ELR (cell line): ENCODE measurements at regions not wholly inside any gene's neighbourhood (a gene's known extent, or its start where the extent isn't known, plus 50 kb on each side); places are given as distances from the start of the nearest gene placed in this dataset.

Experiments
- DNase-seq: peaks from one replicate; pipeline ENCODE4 v3.0.0-alpha.2; 2015; ENCODE audit warnings: low read depth

- DNase-seq, result peak; percentile 98
These were observed 99.0 kb upstream of the WLS start for GRCh38 chr1:68331117-68331865.

DNA sequence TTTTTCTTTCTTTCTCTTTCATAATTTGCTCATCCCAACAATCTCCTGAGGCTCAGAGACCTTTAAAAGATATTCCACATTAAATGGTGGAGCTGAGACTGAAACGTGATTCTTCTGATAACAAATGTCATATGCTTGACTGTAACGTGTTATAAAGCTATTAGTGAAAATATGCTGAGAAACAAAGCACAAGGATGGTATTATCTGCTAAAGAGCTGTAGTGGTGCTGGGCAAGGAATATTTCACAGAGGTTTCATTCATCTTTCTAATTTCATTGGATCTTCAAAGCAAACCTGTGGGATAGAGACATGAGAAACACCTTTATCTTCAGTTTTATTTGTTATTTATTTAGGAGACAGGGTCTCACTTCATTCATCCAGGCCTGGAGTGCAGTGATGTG lies 98.1 kb upstream of the WLS start:
- no peak for DNase-seq

- no peak for DNase-seq
These were observed 96.9 kb upstream of the WLS start for GRCh38 chr1:68329096-68329835.

GRCh38 chr1:68328490-68328889 lies 96.2 kb upstream of the WLS start:
- peak; percentile 23 for DNase-seq

DNA sequence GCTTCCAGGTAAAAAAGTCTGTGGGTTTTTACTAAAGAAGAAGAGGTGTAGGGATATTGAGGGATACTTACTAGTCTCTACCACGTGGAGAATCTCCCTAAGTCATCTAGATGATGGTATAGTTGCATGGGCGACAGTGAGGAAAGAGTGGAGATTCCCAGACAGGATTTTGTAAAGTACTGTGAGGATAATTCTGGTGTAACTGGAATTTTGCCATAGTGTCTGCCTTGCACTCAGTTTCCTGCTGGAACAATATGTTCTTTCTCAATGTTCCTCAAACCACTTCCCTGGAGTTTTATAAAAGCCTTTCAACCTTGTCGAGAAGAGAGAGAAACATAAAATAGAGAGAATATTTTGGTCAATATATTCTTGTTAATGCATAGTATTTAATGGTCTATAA lies 95.1 kb upstream of the WLS start:
- no peak for DNase-seq

GRCh38 chr1:68326481-68326880 lies 94.2 kb upstream of the WLS start:
- no peak for DNase-seq

DNA sequence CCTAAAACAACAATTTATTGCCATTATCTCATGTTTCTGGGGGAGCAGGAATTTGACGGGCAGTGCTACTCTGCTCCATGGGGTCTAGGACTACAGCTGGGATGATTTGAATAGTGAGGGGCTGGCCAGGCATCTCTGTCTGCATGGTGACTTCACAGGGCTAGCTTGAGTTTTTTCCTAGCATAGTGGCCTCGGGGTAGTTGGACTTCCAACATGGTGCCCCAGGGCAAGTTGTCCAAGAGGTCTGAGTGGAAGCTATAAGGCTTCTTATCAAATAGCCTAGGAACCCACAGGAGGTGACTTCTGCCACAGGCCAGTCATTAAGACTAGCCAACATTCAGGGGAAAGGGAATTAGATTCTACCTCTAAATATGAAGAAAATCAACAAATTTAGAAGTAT lies 92.0 kb upstream of the WLS start:
- no peak for DNase-seq

DNA sequence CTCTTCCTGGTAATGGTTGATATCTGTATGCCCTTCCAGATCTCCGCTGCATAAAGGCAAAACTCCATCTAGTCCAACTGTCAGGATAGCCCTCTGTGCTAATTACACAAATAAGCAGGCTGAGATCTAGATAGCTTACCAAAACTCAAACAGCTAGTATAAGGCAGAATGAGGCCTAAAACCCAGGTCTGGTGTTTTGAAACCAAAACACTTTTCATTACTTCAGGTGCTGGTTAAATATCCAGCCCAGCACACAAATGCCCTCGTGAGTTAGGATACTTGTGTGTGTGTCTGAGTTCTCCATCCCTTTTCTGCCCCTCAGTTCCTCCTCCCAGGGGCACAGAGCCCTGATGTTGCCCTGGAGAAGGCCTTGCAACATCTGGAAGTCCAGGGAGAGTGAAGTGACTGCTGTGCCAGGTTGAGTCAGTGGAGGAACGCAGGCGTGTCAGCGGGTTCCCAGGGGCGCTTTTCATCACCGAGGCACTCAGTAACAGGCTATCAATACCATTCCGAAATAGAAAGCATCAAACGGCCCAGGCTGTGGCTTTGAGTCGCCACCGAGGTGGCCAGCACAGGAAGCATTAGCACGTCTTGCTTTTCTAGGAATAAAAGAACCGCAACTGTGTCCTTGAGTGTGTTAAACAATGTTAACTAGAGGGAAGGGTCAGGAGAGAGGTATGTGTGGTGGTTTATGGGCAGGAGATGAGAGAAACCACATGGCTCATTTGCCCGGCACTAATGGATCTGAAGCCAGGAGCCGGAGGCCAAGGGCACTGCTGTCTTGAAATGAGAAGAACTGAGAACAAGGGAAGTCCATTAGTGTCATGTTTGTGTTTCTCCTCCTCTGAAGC lies 90.7 kb upstream of the WLS start:
- DNase-seq, result peak; percentile 78

DNA sequence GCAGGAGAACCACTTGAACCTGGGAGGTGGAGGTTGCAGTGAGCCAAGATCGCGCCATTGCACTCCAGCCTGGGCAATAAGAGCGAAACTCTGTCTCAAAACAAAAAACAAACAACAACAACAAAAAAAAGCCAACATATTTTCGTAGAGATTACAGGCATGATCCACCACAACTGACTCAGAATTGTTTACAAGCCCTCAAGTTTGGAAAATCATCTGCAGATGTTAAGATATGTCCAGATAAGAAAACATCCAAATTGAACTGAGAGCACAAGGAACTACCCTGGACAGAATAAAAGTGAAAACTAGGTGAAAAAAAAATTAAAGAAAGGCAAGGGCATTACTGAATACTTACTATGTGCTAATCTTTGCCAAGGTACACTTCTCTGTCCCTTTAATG lies 89.8 kb upstream of the WLS start:
- DNase-seq, result no peak

GRCh38 chr1:68321084-68321685 lies 88.9 kb upstream of the WLS start:
- DNase-seq, result peak; percentile 70

- no peak for DNase-seq
These were observed 88.0 kb upstream of the WLS start for GRCh38 chr1:68320349-68320748.

GRCh38 chr1:68319907-68320306 lies 87.6 kb upstream of the WLS start:
- DNase-seq, result no peak

- no peak for DNase-seq
These were observed 85.2 kb upstream of the WLS start for GRCh38 chr1:68317543-68317942.

GRCh38 chr1:68314151-68314780 lies 81.9 kb upstream of the WLS start:
- peak; percentile 38 for DNase-seq

- no peak for DNase-seq
These were observed 81.4 kb upstream of the WLS start for GRCh38 chr1:68313735-68314134.

DNA sequence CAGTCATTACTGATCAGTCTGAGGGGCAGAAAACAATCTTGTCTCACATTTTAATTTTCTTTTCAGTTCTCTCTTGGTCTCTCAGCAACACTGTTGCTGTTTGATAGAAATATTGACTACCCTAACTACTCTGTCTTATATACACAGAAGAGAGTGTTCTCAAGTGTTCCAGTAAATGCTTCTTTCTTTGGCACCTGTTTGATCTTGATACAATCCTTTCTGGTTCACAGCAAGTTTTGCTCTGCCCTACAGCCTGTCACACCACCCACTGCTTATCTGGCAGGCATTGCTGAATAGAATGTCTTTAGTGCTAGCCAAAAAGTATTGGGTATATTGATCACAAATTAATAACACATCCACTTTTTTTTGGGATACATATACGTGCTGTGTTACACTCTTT lies 75.7 kb upstream of the WLS start:
- no peak for DNase-seq

DNA sequence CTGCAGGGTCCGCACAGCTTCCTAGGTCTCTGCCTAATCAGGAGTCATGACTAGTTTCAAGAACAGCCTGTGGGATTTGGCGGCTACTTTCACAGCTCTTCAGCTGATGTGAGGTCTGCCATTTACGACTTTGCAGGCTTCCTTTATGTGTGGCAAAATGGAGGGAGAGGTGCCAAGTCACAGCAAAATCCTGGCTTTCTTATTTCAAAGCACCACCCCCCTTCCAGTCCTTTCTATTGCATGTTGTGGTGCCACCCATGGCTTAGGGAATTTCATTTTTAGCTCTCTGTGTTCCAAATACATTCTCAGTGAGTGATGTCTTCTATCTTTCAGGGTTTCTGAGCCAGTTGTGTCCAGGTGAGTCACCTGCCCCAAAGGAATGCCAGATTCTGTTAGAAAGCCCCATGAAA lies 75.1 kb upstream of the WLS start:
- DNase-seq, result no peak

DNA sequence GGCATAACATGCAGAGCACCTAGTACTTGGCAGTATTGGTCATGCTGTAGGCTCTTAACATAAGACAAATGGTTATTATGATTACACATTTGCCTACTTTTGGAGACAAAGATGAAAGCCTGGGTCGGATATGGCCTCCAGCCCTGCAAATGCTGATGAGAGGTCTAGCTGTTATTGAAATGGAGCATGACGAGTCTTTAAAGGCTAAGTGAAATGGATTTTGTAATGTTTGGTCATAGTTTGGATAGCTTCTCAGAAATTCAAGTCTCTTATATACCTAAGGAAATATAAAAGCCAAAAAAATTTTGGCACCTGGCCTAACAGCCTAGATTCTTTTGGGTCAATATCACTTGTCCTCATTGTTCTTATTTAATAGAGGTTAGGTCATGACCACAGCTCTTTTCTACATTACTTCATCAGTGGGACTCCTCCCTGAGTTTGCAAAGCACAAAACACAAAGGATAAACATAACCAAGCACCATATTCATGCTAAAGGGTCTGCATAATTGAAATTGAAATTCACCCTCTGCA lies 69.2 kb upstream of the WLS start:
- DNase-seq, result no peak

GRCh38 chr1:68294367-68295066 lies 62.2 kb upstream of the WLS start:
- DNase-seq, result no peak

GRCh38 chr1:68293609-68294366 lies 61.5 kb upstream of the WLS start:
- no peak for DNase-seq
